ENCODE measurements at regions not wholly inside any gene's neighbourhood (a gene's known extent, or its start where the extent isn't known, plus 50 kb on each side); places are given as distances from the start of the nearest gene placed in this dataset.
"Not testable (repeated sequence)": the region's sequence is repeated elsewhere in the genome, so short reads cannot be mapped to it uniquely, and the experiment has no call there.

DNA sequence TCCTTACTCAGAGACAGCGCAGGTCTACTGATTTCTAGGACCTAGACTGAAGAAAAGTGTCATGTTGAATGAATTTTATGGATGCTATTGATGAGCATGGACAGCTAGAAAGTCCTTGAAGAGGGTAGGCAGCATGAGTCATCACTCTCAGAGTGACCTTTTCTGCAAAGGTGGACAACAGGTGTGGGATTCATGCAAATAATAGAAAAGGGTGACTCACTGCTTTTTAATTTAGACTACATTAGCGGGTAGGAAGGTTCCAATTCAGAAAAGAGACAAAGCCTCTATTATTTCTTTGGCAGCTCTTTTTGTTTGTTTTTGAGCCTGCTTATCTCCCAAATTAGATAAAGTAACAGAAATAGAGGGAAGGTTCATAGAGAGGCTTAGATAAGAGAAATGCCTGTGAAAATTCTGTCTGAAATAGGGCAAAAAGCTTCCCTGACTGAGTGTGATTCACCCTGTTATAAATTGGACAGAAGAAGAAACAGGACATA lies 191.4 kb downstream of the TENT5A start:
- H3K36me3 ChIP-seq (ENCODE audit: insufficient read depth, low read length), result no peaks in the 10 kb centered on the region
- no peak overlapping the region for H3K4me2 ChIP-seq (ENCODE audit: low read length)
- no peak overlapping the region for H3K9ac ChIP-seq (ENCODE audit: low read depth, low read length)
- H3K4me1 ChIP-seq (ENCODE audit: control insufficient read depth, insufficient read depth, low read length), result peaks cover 27% of the 10 kb centered on the region
- H3K4me3 ChIP-seq (ENCODE audit: low read length), result no peak overlapping the region
- H3K9me3 ChIP-seq (replicated peaks; ENCODE audit: low read length), result no peaks in the 10 kb centered on the region
- no peaks in the 10 kb centered on the region for H3K27me3 ChIP-seq (ENCODE audit: control insufficient read depth, insufficient read depth, low read length)

DNA sequence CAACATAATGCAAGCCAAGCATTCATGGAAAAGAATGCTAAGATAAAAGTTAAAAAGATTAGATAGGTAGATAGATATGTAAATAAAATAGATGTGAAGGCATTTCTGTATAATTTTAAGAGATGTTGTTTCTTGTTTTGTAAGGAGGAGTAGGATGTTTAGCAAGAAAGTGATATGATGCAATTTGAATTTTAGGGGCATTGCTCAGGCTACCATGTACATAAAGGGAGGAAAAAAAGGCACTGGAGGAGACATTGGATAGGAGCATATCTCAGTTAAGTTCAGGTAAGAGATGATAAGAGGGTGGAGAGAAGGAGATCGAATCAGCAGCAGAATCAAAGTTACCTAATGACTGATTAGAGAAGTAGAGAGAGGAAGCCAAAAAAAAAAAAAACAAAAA lies 194.7 kb downstream of the TENT5A start:
- Histone ChIP-seq H3K4me2 (ENCODE audit: low read length) (no peak overlapping the region), H3K36me3 (ENCODE audit: insufficient read depth, low read length) (no peaks in the 10 kb centered on the region), H3K9ac (ENCODE audit: low read depth, low read length) (no peak overlapping the region), H3K9me3 (replicated peaks; ENCODE audit: low read length) (no peaks in the 10 kb centered on the region), H3K4me1 (ENCODE audit: control insufficient read depth, insufficient read depth, low read length) (peaks cover 26% of the 10 kb centered on the region), H3K27me3 (ENCODE audit: control insufficient read depth, insufficient read depth, low read length) (no peaks in the 10 kb centered on the region), H3K4me3 (ENCODE audit: low read length) (no peak overlapping the region)

DNA sequence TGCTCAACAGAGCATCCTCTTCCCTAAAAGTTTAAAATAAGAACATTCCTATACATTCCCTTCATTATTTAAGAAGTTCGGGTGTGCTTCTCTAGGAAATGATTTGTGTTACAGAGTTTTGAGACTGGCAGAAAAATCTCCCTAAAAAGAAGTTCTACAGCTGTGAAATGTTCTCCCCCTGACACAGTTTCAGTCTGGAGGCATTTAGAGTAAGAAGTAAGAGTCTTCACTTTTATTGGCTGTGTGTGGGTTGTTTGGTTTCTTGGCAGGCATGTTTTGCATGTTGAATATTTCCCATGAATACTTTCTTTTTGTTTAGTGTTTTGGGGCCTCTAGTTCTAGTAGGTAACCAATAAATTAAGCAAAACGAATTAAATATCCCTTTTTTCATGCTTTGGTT lies 195.9 kb downstream of the TENT5A start:
- Histone ChIP-seq H3K9me3 (replicated peaks; ENCODE audit: low read length) (no peaks in the 10 kb centered on the region), H3K4me1 (ENCODE audit: control insufficient read depth, insufficient read depth, low read length) (peaks cover 18% of the 10 kb centered on the region), H3K9ac (ENCODE audit: low read depth, low read length) (no peak overlapping the region), H3K36me3 (ENCODE audit: insufficient read depth, low read length) (no peaks in the 10 kb centered on the region), H3K4me2 (ENCODE audit: low read length) (no peak overlapping the region), H3K4me3 (ENCODE audit: low read length) (no peak overlapping the region), H3K27me3 (ENCODE audit: control insufficient read depth, insufficient read depth, low read length) (no peaks in the 10 kb centered on the region)

DNA sequence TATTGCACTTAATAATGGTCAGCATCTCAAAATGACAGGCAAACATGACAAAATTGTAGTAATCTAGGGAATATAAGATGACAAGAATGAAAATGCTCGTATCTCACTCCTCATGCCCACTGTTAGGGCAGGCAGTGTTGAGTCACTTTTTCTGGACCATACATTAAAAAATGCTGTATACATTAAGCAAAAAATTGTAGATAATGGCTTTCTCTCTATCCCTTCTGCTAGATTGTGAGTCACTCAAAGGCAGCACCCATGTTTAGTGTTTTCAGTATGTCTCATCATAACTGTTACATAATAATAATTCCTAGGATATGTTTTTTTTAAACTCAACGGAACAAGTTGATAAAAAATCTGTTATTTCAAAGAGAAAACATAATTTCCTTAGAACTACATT lies 199.3 kb downstream of the TENT5A start:
- Histone ChIP-seq H3K27me3 (ENCODE audit: control insufficient read depth, insufficient read depth, low read length) (no peaks in the 10 kb centered on the region), H3K4me2 (ENCODE audit: low read length) (peak overlapping the region; percentile 38), H3K36me3 (ENCODE audit: insufficient read depth, low read length) (no peaks in the 10 kb centered on the region), H3K9ac (ENCODE audit: low read depth, low read length) (no peak overlapping the region), H3K4me1 (ENCODE audit: control insufficient read depth, insufficient read depth, low read length) (peaks cover 11% of the 10 kb centered on the region), H3K9me3 (replicated peaks; ENCODE audit: low read length) (no peaks in the 10 kb centered on the region), H3K4me3 (ENCODE audit: low read length) (no peak overlapping the region)

DNA sequence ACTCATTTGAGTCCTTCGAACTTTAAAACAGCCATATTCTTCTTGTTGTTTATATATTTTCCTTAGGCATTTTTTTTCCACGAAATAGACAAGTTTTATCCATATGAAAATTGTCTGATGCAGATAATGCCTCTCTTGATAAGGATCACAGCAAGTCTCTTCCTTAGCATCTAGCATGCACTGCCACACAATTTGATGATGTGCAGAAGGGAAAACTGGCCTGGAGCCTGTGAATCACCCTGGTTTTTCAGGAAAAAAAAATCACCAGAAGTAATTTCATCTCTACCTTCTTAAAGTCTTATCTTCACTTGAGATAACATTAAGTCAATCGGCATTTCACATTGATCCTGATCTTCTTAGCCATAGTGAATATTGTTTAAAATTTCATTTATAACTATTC lies 199.8 kb downstream of the TENT5A start:
- Histone ChIP-seq H3K9me3 (replicated peaks; ENCODE audit: low read length) (no peaks in the 10 kb centered on the region), H3K36me3 (ENCODE audit: insufficient read depth, low read length) (no peaks in the 10 kb centered on the region), H3K4me1 (ENCODE audit: control insufficient read depth, insufficient read depth, low read length) (peaks cover 11% of the 10 kb centered on the region), H3K4me2 (ENCODE audit: low read length) (no peak overlapping the region), H3K4me3 (ENCODE audit: low read length) (no peak overlapping the region), H3K9ac (ENCODE audit: low read depth, low read length) (no peak overlapping the region), H3K27me3 (ENCODE audit: control insufficient read depth, insufficient read depth, low read length) (no peaks in the 10 kb centered on the region)

DNA sequence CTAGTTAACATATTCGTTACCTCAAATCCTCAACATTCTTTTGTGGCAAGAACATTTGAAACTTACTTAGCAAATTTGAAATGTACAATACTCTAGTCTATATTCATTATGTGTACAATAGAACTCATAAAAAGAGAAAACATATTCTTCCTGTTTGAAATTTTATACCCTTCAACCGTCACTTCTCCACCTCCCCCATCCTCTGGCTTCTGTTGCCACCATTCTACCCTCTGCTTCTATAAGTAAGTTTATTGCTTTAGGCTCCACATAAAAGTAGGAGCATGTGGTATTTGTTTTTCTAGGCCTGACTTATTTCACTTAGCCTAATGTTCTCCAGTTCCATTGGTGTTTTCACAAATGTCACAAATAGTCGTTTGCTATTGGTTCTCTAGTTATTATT lies 205.3 kb downstream of the TENT5A start:
- Histone ChIP-seq H3K9ac (ENCODE audit: low read depth, low read length) (no peak overlapping the region), H3K27me3 (ENCODE audit: control insufficient read depth, insufficient read depth, low read length) (no peaks in the 10 kb centered on the region), H3K36me3 (ENCODE audit: insufficient read depth, low read length) (no peaks in the 10 kb centered on the region)

DNA sequence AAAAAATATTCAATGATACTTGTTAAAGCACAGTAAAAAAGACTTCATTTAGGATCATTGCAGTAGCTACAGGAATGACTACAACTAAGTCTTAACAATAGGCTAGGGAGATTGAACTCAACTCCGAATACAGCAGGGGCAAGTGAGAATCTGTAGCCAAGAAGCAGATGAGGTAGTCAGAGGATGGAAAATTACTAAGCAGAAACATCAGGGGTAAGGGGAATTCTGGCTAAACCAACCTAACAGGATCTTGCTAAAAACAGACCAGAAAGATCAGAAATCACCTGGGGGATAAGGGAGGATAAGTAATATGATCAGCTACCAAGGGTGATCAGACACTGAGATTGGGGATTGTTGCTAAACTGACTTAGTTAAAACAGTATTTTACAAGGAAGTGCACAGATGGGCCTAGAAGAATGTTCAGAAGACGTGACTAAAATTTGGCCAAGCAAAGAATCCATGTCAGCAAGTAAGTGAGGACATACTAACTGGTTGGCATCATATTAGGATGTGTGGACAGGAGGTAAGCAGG lies 217.5 kb downstream of the TENT5A start:
- Histone ChIP-seq H3K4me2 (ENCODE audit: low read length) (no peak overlapping the region), H3K9me3 (replicated peaks; ENCODE audit: low read length) (no peaks in the 10 kb centered on the region), H3K4me1 (ENCODE audit: control insufficient read depth, insufficient read depth, low read length) (no peaks in the 10 kb centered on the region), H3K9ac (ENCODE audit: low read depth, low read length) (no peak overlapping the region), H3K36me3 (ENCODE audit: insufficient read depth, low read length) (no peaks in the 10 kb centered on the region), H3K27me3 (ENCODE audit: control insufficient read depth, insufficient read depth, low read length) (no peaks in the 10 kb centered on the region), H3K4me3 (ENCODE audit: low read length) (no peak overlapping the region)

More for the DNA sequence above, 205.3 kb downstream of the TENT5A start:
- no peaks in the 10 kb centered on the region for H3K4me1 ChIP-seq (ENCODE audit: control insufficient read depth, insufficient read depth, low read length)
- H3K9me3 ChIP-seq (replicated peaks; ENCODE audit: low read length), result no peaks in the 10 kb centered on the region
- H3K4me3 ChIP-seq (ENCODE audit: low read length), result no peak overlapping the region
- no peak overlapping the region for H3K4me2 ChIP-seq (ENCODE audit: low read length)

DNA sequence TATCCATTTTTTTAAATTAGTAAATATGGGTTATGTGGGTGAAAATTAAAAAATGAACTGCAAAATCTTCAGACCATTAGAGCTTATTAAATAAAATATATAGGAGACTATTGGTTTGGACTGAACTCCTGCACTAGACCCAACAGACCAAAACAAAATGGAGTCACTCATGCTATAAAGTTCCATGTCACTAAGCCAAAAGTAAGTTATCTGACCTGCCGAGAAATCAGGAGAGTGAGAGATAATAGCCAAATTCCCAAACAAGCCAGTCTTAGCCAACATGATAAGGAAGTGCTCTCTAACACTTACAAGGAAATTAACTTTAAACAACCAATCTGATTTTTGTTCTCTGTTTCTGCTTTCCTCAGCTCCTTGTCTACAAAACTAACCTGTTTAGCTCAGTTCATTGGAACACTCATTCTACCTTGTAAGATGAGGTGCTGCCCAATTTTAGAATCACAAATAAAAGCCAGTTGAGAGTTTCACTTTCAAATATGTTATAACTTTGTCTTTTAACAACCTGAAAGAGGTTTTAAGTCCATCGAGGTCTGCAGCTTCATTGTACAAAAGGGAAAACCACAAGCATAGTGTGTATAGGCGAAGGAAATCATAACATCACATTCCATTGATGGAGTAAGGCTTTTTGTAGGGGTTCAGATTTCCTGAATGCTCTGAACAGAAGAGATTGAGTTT lies 220.5 kb downstream of the TENT5A start:
- Histone ChIP-seq H3K4me1 (ENCODE audit: control insufficient read depth, insufficient read depth, low read length) (no peaks in the 10 kb centered on the region), H3K4me3 (ENCODE audit: low read length) (no peak overlapping the region), H3K9me3 (replicated peaks; ENCODE audit: low read length) (no peaks in the 10 kb centered on the region), H3K9ac (ENCODE audit: low read depth, low read length) (no peak overlapping the region), H3K4me2 (ENCODE audit: low read length) (no peak overlapping the region), H3K27me3 (ENCODE audit: control insufficient read depth, insufficient read depth, low read length) (no peaks in the 10 kb centered on the region), H3K36me3 (ENCODE audit: insufficient read depth, low read length) (no peaks in the 10 kb centered on the region)

DNA sequence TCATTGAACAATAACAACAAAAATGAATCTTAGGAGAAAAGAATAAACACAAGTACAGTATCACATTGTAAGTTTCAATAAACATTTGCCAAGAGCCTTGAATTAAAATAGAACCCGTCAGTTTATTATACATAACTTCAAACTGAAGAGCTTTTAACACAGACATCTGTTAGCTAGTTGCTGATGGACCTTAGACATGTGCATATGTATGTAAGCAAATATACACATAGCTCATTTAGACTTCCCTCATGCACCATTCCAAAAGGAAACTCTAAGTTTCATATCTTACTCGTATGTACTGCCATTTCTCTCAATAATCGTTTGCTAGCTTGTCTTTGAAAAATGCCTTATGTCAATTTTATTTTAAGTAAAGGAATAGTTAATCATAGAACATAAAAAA lies 235.0 kb downstream of the TENT5A start:
- H3K4me1 ChIP-seq (ENCODE audit: control insufficient read depth, insufficient read depth, low read length), result peaks cover 7% of the 10 kb centered on the region
- no peaks in the 10 kb centered on the region for H3K27me3 ChIP-seq (ENCODE audit: control insufficient read depth, insufficient read depth, low read length)
- H3K4me3 ChIP-seq (ENCODE audit: low read length), result no peak overlapping the region
- no peak overlapping the region for H3K9ac ChIP-seq (ENCODE audit: low read depth, low read length)
- no peaks in the 10 kb centered on the region for H3K9me3 ChIP-seq (replicated peaks; ENCODE audit: low read length)
- H3K36me3 ChIP-seq (ENCODE audit: insufficient read depth, low read length), result no peaks in the 10 kb centered on the region
- H3K4me2 ChIP-seq (ENCODE audit: low read length), result no peak overlapping the region

DNA sequence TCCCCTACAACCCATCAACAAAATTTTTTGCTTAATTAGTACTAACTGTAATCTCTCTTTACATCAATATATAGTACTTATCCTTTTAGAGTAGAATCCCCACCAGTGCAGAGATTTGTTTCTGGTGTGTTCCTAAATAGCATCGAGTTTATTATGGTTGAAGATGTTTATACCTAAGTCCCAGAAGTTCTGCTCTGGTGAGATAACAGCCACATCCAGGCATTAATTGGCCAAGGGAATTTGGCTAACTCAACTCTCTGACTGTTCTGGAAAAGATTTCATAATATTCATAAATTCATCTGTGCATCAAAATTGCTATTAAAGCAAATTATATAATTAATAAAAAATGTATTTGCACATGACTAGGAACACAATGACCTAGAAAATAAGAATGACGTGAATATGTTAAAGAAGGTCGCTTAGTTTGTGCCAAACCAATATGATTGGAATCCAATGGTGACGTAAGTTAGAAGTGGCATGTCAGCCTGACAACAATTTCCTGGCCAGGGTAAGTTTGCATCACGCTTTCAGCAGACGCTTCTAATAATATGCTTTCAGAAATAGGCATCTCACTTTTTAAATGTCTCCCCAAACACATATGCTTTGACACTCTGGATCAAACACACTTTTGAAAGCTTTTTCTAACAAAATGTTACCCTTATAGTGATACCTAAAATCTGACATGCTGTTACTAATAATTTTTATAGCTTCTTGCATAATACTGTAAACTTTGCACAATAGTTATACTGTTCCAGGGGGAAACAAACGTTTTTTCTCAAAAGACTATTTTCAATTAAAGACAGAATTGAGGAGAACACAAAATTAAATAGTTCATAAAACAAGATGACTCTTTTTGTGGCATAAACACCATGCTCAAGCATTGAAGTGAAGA lies 236.7 kb downstream of the TENT5A start:
- H3K4me3 ChIP-seq (ENCODE audit: low read length), result no peak overlapping the region
- peak overlapping the region; percentile 35 for H3K4me2 ChIP-seq (ENCODE audit: low read length)
- H3K9ac ChIP-seq (ENCODE audit: low read depth, low read length), result peak overlapping the region; percentile 11
- peaks cover 7% of the 10 kb centered on the region for H3K4me1 ChIP-seq (ENCODE audit: control insufficient read depth, insufficient read depth, low read length)
- H3K36me3 ChIP-seq (ENCODE audit: insufficient read depth, low read length), result no peaks in the 10 kb centered on the region
- H3K27me3 ChIP-seq (ENCODE audit: control insufficient read depth, insufficient read depth, low read length), result no peaks in the 10 kb centered on the region
- no peaks in the 10 kb centered on the region for H3K9me3 ChIP-seq (replicated peaks; ENCODE audit: low read length)

DNA sequence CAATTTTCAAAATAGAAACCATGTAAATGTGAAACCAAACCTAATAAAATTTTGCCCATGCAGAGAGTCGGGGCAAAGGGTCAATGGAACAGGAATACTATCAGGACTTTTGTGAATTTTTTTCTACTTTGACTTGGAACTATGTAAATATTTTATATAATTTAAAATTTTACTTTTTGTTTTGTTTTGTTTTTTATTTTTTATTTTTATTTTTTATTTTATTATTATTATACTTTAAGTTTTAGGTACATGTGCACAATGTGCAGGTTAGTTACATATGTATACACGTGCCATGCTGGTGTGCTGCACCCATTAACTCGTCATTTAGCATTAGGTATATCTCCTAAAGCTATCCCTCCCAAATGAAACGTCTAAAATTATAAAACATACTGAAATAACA lies 238.3 kb downstream of the TENT5A start:
- not testable (repeated sequence) for H3K9ac ChIP-seq (ENCODE audit: low read depth, low read length); H3K36me3 ChIP-seq (ENCODE audit: insufficient read depth, low read length); H3K4me2 ChIP-seq (ENCODE audit: low read length); H3K4me1 ChIP-seq (ENCODE audit: control insufficient read depth, insufficient read depth, low read length); H3K27me3 ChIP-seq (ENCODE audit: control insufficient read depth, insufficient read depth, low read length); H3K9me3 ChIP-seq (replicated peaks; ENCODE audit: low read length); H3K4me3 ChIP-seq (ENCODE audit: low read length)
